WI38 (cell line): ENCODE measurements at regions not wholly inside any gene's neighbourhood (a gene's known extent, or its start where the extent isn't known, plus 50 kb on each side); places are given as distances from the start of the nearest gene placed in this dataset.

Experiments
- H3K4me3 ChIP-seq: 2 replicates; pipeline ENCODE4 v1.5.1; 2011; ENCODE audit warnings: low read depth, mild to moderate bottlenecking, control low read depth, low read length
- CTCF ChIP-seq: IDR thresholded peaks from 2 replicates; pipeline ENCODE4 v1.5.1; 2012; ENCODE audit warnings: low read depth, mild to moderate bottlenecking, control low read depth, low read length

- no peak overlapping the region for H3K4me3 ChIP-seq
- no peak for TF ChIP-seq CTCF
Measured at GRCh38 chr12:13697973-13698372, 283.4 kb downstream of the GRIN2B start.

- no peak for TF ChIP-seq CTCF
Measured at GRCh38 chr12:13695781-13696180, 285.6 kb downstream of the GRIN2B start.

GRCh38 chr12:13692332-13692731 lies 289.1 kb downstream of the GRIN2B start:
- H3K4me3 ChIP-seq: no peak overlapping the region

More at GRCh38 chr12:13695781-13696180, 285.6 kb downstream of the GRIN2B start:
- H3K4me3 ChIP-seq: no peak overlapping the region

GRCh38 chr12:13691598-13691997 lies 289.8 kb downstream of the GRIN2B start:
- no peak overlapping the region for H3K4me3 ChIP-seq
- no peak for TF ChIP-seq CTCF

More at GRCh38 chr12:13692332-13692731, 289.1 kb downstream of the GRIN2B start:
- no peak for TF ChIP-seq CTCF

GRCh38 chr12:13687633-13688032 lies 293.8 kb downstream of the GRIN2B start:
- no peak for TF ChIP-seq CTCF
- H3K4me3 ChIP-seq: no peak overlapping the region

- TF ChIP-seq CTCF: no peak
- H3K4me3 ChIP-seq: no peak overlapping the region
Measured at GRCh38 chr12:13686260-13686659, 295.1 kb downstream of the GRIN2B start.

GRCh38 chr12:13680916-13681315 lies 300.5 kb downstream of the GRIN2B start:
- no peak overlapping the region for H3K4me3 ChIP-seq
- TF ChIP-seq CTCF: no peak
